Fibroblast of lung (primary cell): ENCODE measurements at regions not wholly inside any gene's neighbourhood (a gene's known extent, or its start where the extent isn't known, plus 50 kb on each side); places are given as distances from the start of the nearest gene placed in this dataset.

Source experiments
- EZH2 ChIP-seq: IDR thresholded peaks from 2 replicates; pipeline ENCODE4 v1.5.1; 2012; ENCODE audit warnings: low read length, control low read depth, mild to moderate bottlenecking; ENCODE audit errors: missing control alignments
- TF ChIP-seq, protein P1 (sequence below), 2 donors: IDR thresholded peaks in 1 of 2; conservative IDR thresholded peaks in 1 of 2; 1 replicate in 1 of 2; 2 replicates in 1 of 2; pipeline ENCODE4 v1.5.1; 2011 to 2012; ENCODE audit warnings: low read length in 2 of 2, control low read depth in 1 of 2, inconsistent platforms in 1 of 2, low read depth in 1 of 2, mild to moderate bottlenecking in 1 of 2

DNA sequence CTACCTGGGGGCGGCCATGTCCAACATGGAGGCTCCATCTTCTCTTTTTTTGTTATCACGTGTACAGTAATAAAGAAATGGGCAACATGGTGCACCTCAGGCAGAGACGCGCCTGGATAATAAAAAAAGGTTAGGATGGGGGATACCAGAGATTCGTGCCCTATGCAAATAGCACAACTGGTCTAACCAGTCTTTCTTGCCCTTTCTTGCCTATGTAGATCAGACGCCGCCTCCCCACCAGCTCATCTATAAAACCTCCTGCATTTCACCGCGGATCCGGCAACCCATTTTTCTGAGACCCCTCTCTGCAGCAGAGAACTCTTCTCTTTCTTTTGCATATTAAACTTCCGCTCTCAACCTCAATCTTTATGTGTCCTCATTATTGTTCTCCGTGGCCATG, 68.7 kb downstream of the MYL12B start:
- TF ChIP-seq, protein P1, sequence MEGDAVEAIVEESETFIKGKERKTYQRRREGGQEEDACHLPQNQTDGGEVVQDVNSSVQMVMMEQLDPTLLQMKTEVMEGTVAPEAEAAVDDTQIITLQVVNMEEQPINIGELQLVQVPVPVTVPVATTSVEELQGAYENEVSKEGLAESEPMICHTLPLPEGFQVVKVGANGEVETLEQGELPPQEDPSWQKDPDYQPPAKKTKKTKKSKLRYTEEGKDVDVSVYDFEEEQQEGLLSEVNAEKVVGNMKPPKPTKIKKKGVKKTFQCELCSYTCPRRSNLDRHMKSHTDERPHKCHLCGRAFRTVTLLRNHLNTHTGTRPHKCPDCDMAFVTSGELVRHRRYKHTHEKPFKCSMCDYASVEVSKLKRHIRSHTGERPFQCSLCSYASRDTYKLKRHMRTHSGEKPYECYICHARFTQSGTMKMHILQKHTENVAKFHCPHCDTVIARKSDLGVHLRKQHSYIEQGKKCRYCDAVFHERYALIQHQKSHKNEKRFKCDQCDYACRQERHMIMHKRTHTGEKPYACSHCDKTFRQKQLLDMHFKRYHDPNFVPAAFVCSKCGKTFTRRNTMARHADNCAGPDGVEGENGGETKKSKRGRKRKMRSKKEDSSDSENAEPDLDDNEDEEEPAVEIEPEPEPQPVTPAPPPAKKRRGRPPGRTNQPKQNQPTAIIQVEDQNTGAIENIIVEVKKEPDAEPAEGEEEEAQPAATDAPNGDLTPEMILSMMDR (conservative IDR thresholded peaks at IDR 0.05 in 1 of 2, IDR thresholded peaks at IDR 0.05 in 1 of 2; ENCODE audit: low read depth in 1 of 2, low read length in 2 of 2), result no peak
- TF ChIP-seq EZH2, result no peak
